WTC11 (cell line): ENCODE measurements at regions not wholly inside any gene's neighbourhood (a gene's known extent, or its start where the extent isn't known, plus 50 kb on each side); places are given as distances from the start of the nearest gene placed in this dataset.

Experiments used
- MYBL2 ChIP-seq: sonication (generic); formaldehyde crosslinking; IDR thresholded peaks from 2 replicates; pipeline ENCODE4 v1.8.1; 2023; ENCODE audit warnings: mild to moderate bottlenecking, moderate library complexity, missing genetic modification reagents
- SMAD3 ChIP-seq: sonication (generic); formaldehyde crosslinking; IDR thresholded peaks from 2 replicates; pipeline ENCODE4 v1.8.0; 2022; ENCODE audit warnings: missing genetic modification reagents, mild to moderate bottlenecking, borderline replicate concordance
- SOX15 ChIP-seq: fragments of 250-450 bp; sonication (Bioruptor Pico); IDR thresholded peaks from 2 replicates; pipeline ENCODE4 v1.9.0; 2021; ENCODE audit warnings: mild to moderate bottlenecking
- SP1 ChIP-seq: sonication (generic); formaldehyde crosslinking; conservative IDR thresholded peaks from 2 replicates; pipeline ENCODE4 v1.8.1; 2022; ENCODE audit warnings: missing genetic modification reagents
- TCF7 ChIP-seq: sonication (generic); formaldehyde crosslinking; IDR thresholded peaks from 2 replicates; pipeline ENCODE4 v1.8.0; 2022; ENCODE audit warnings: mild to moderate bottlenecking, low read depth, missing genetic modification reagents, moderate library complexity
- TEAD4 ChIP-seq: sonication (generic); formaldehyde crosslinking; IDR thresholded peaks from 2 replicates; pipeline ENCODE4 v1.8.0; 2022; ENCODE audit warnings: mild to moderate bottlenecking, missing genetic modification reagents
- ZNF263 ChIP-seq: sonication (generic); formaldehyde crosslinking; IDR thresholded peaks from 2 replicates; pipeline ENCODE4 v1.8.1; 2022; ENCODE audit warnings: low read depth, mild to moderate bottlenecking, moderate library complexity, missing genetic modification reagents
- ZNF423 ChIP-seq: fragments of 250-450 bp; sonication (Bioruptor Pico); IDR thresholded peaks from 2 replicates; pipeline ENCODE4 v2.1.2; 2022; ENCODE audit warnings: mild to moderate bottlenecking, moderate library complexity
- ZNF671 ChIP-seq: fragments of 250-450 bp; sonication (Bioruptor Pico); IDR thresholded peaks from 2 replicates; pipeline ENCODE4 v1.8.0; 2021; ENCODE audit warnings: mild to moderate bottlenecking
- TF ChIP-seq, protein P1 (sequence below): sonication (generic); formaldehyde crosslinking; IDR thresholded peaks from 2 replicates; pipeline ENCODE4 v1.8.0; 2022; ENCODE audit warnings: mild to moderate bottlenecking, missing genetic modification reagents
- TF ChIP-seq, protein P2 (sequence below): sonication (generic); formaldehyde crosslinking; IDR thresholded peaks from 2 replicates; pipeline ENCODE4 v1.8.1; 2022; ENCODE audit warnings: missing genetic modification reagents, borderline replicate concordance
- TF ChIP-seq, protein P3 (sequence below): fragments of 200-600 bp; IDR thresholded peaks from 2 replicates; pipeline ENCODE4 v1.8.0; 2022; ENCODE audit warnings: antibody characterized with exemption
- TF ChIP-seq, protein P4 (sequence below): sonication (generic); formaldehyde crosslinking; IDR thresholded peaks from 2 replicates; pipeline ENCODE4 v1.8.0; 2022; ENCODE audit warnings: mild to moderate bottlenecking, missing genetic modification reagents
- TF ChIP-seq, protein P5 (sequence below): sonication (generic); formaldehyde crosslinking; IDR thresholded peaks from 2 replicates; pipeline ENCODE4 v1.8.0; 2023; ENCODE audit warnings: missing genetic modification reagents

DNA sequence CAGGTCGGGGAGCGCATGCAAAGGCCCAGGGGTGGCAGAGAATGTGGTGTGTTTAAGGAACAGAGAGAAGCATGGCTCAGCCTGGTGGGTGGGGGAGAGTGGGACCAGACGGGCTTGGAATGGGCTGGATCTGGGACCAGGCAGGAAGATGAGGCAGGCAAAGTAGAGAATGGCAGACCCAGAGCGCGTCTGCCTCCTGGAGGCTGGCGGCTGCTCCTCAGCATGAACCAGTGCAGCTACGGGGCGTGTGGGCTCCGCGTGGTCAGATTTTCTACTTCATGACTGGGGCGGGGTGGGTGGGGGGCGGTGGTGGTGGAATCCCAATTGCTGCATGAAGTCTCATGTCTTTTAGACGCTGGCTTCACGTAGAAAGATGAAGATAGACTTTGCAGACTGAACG, 135.6 kb downstream of the TFAP2C start:
- TF ChIP-seq, protein P1, sequence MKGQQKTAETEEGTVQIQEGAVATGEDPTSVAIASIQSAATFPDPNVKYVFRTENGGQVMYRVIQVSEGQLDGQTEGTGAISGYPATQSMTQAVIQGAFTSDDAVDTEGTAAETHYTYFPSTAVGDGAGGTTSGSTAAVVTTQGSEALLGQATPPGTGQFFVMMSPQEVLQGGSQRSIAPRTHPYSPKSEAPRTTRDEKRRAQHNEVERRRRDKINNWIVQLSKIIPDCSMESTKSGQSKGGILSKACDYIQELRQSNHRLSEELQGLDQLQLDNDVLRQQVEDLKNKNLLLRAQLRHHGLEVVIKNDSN (CRISPR knock-in tag), result no peak
- TF ChIP-seq, protein P2, sequence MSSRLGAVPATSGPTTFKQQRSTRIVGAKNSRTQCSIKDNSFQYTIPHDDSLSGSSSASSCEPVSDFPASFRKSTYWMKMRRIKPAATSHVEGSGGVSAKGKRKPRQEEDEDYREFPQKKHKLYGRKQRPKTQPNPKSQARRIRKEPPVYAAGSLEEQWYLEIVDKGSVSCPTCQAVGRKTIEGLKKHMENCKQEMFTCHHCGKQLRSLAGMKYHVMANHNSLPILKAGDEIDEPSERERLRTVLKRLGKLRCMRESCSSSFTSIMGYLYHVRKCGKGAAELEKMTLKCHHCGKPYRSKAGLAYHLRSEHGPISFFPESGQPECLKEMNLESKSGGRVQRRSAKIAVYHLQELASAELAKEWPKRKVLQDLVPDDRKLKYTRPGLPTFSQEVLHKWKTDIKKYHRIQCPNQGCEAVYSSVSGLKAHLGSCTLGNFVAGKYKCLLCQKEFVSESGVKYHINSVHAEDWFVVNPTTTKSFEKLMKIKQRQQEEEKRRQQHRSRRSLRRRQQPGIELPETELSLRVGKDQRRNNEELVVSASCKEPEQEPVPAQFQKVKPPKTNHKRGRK (CRISPR knock-in tag), result no peak
- TF ChIP-seq SOX15 (CRISPR knock-in tag) (no peak), MYBL2 (no peak), ZNF263 (CRISPR knock-in tag) (no peak), ZNF423 (CRISPR knock-in tag) (no peak), TCF7 (no peak), TEAD4 (CRISPR knock-in tag) (no peak), SMAD3 (CRISPR knock-in tag) (no peak), SP1 (CRISPR knock-in tag) (no peak), ZNF671 (CRISPR knock-in tag) (no peak)
- TF ChIP-seq, protein P3, sequence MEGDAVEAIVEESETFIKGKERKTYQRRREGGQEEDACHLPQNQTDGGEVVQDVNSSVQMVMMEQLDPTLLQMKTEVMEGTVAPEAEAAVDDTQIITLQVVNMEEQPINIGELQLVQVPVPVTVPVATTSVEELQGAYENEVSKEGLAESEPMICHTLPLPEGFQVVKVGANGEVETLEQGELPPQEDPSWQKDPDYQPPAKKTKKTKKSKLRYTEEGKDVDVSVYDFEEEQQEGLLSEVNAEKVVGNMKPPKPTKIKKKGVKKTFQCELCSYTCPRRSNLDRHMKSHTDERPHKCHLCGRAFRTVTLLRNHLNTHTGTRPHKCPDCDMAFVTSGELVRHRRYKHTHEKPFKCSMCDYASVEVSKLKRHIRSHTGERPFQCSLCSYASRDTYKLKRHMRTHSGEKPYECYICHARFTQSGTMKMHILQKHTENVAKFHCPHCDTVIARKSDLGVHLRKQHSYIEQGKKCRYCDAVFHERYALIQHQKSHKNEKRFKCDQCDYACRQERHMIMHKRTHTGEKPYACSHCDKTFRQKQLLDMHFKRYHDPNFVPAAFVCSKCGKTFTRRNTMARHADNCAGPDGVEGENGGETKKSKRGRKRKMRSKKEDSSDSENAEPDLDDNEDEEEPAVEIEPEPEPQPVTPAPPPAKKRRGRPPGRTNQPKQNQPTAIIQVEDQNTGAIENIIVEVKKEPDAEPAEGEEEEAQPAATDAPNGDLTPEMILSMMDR, result no peak
- TF ChIP-seq, protein P4, sequence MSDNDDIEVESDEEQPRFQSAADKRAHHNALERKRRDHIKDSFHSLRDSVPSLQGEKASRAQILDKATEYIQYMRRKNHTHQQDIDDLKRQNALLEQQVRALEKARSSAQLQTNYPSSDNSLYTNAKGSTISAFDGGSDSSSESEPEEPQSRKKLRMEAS (CRISPR knock-in tag), result no peak
- TF ChIP-seq, protein P5, sequence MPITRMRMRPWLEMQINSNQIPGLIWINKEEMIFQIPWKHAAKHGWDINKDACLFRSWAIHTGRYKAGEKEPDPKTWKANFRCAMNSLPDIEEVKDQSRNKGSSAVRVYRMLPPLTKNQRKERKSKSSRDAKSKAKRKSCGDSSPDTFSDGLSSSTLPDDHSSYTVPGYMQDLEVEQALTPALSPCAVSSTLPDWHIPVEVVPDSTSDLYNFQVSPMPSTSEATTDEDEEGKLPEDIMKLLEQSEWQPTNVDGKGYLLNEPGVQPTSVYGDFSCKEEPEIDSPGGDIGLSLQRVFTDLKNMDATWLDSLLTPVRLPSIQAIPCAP, result no peak
